Liver (tissue), 7 donors: ENCODE measurements at regions not wholly inside any gene's neighbourhood (a gene's known extent, or its start where the extent isn't known, plus 50 kb on each side); places are given as distances from the start of the nearest gene placed in this dataset.

ENCODE experiments used
- DNase-seq: peaks from one replicate; pipeline ENCODE4 v3.0.0-alpha.2; 2017; ENCODE audit warnings: low spot score
- H3K27ac ChIP-seq, 2 donors: one replicate each; pipeline ENCODE4 v1.7.0; 2013; ENCODE audit warnings: inconsistent platforms in 2 of 2, low read length in 2 of 2, control low read depth in 1 of 2, low read depth in 1 of 2, mild to moderate bottlenecking in 1 of 2
- H3K27me3 ChIP-seq, 4 donors: one replicate each; pipeline versions ENCODE4 v1.6.1 to v1.7.0; 2013; ENCODE audit warnings: low read length in 3 of 4, inconsistent platforms in 1 of 4, mild to moderate bottlenecking in 1 of 4, moderate library complexity in 1 of 4; ENCODE audit not compliant: control insufficient read depth in 4 of 4, insufficient read depth in 4 of 4
- H3K36me3 ChIP-seq, 4 donors: one replicate each; pipeline versions ENCODE4 v1.6.1 to v1.7.0; 2013; ENCODE audit warnings: low read length in 3 of 4, mild to moderate bottlenecking in 3 of 4, low read depth in 1 of 4, moderate library complexity in 1 of 4; ENCODE audit not compliant: control insufficient read depth in 4 of 4, insufficient read depth in 3 of 4
- H3K4me1 ChIP-seq, 4 donors: one replicate each; pipeline versions ENCODE4 v1.6.1 to v1.7.0; 2013; ENCODE audit warnings: low read length in 3 of 4, mild to moderate bottlenecking in 3 of 4, moderate library complexity in 1 of 4; ENCODE audit not compliant: control insufficient read depth in 4 of 4, insufficient read depth in 4 of 4
- H3K4me3 ChIP-seq, 3 donors: one replicate each; pipeline versions ENCODE4 v1.6.1 to v1.7.0; 2013; ENCODE audit warnings: low read length in 3 of 3, control low read depth in 1 of 3, low read depth in 1 of 3, mild to moderate bottlenecking in 1 of 3
- H3K9ac ChIP-seq, 2 donors: one replicate each; pipeline ENCODE4 v1.7.0; 2013; ENCODE audit warnings: low read length in 2 of 2, mild to moderate bottlenecking in 2 of 2, moderate library complexity in 2 of 2, control low read depth in 1 of 2, low read depth in 1 of 2
- H3K9me3 ChIP-seq, 4 donors: one replicate each; pipeline versions ENCODE4 v1.6.1 to v1.7.0; 2013; ENCODE audit warnings: low read length in 3 of 4; ENCODE audit not compliant: control insufficient read depth in 4 of 4
- ATF3 ChIP-seq: IDR thresholded peaks from 2 replicates; pipeline ENCODE4 v1.6.1; 2016; ENCODE audit warnings: antibody characterized with exemption
- EGR1 ChIP-seq, 2 donors: IDR thresholded peaks; 2 replicates each; pipeline ENCODE4 v1.6.1; 2016 to 2018; ENCODE audit warnings: antibody characterized with exemption in 2 of 2, low read depth in 2 of 2
- FOXA1 ChIP-seq: IDR thresholded peaks from 2 replicates; pipeline ENCODE4 v1.6.1; 2016; ENCODE audit warnings: antibody characterized with exemption
- FOXA2 ChIP-seq: IDR thresholded peaks from 2 replicates; pipeline ENCODE4 v1.6.1; 2016; ENCODE audit warnings: antibody characterized with exemption
- GABPA ChIP-seq, 2 donors: IDR thresholded peaks in 1 of 2; conservative IDR thresholded peaks in 1 of 2; 2 replicates each; pipeline ENCODE4 v1.6.1; 2016; ENCODE audit warnings: antibody characterized with exemption in 2 of 2, mild to moderate bottlenecking in 1 of 2, moderate library complexity in 1 of 2
- HNF4A ChIP-seq, 2 donors: conservative IDR thresholded peaks; 2 replicates each; pipeline ENCODE4 v1.6.1; 2016; ENCODE audit warnings: antibody characterized with exemption in 2 of 2, mild to moderate bottlenecking in 2 of 2
- HNF4G ChIP-seq: IDR thresholded peaks from 2 replicates; pipeline ENCODE4 v1.6.1; 2016; ENCODE audit warnings: antibody characterized with exemption
- JUND ChIP-seq, 2 donors: IDR thresholded peaks; 2 replicates each; pipeline ENCODE4 v1.6.1; 2016; ENCODE audit warnings: antibody characterized with exemption in 2 of 2
- MAX ChIP-seq: IDR thresholded peaks from 2 replicates; pipeline ENCODE4 v1.6.1; 2016; ENCODE audit warnings: antibody characterized with exemption
- NR2F2 ChIP-seq: IDR thresholded peaks from 2 replicates; pipeline ENCODE4 v1.6.1; 2016; ENCODE audit warnings: antibody characterized with exemption
- RAD21 ChIP-seq, 2 donors: IDR thresholded peaks; 2 replicates each; pipeline ENCODE4 v1.6.1; 2016; ENCODE audit warnings: antibody characterized with exemption in 2 of 2, mild to moderate bottlenecking in 2 of 2
- SP1 ChIP-seq: IDR thresholded peaks from 2 replicates; pipeline ENCODE4 v1.6.1; 2018; ENCODE audit warnings: antibody characterized with exemption, mild to moderate bottlenecking
- TAF1 ChIP-seq: conservative IDR thresholded peaks from 2 replicates; pipeline ENCODE4 v1.6.1; 2016; ENCODE audit warnings: antibody characterized with exemption, mild to moderate bottlenecking
- YY1 ChIP-seq: IDR thresholded peaks from 2 replicates; pipeline ENCODE4 v1.6.1; 2016; ENCODE audit warnings: antibody characterized with exemption, mild to moderate bottlenecking
- WGBS: extraction: QIAGEN DNeasy Blood & Tissue Kit; methylation state at CpG from one replicate; pipeline ENCODE4 v1.1.7; 2013; 5-methylcytosine and 5-hydroxymethylcytosine counted together
- TF ChIP-seq, protein P1 (sequence below): IDR thresholded peaks from 2 replicates; pipeline ENCODE4 v1.6.1; 2016; ENCODE audit warnings: antibody characterized with exemption
- donor health status: healthy.
- donor health status: healthy.
- donor health status: healthy.
- donor health status: healthy.

- no peak overlapping the region for H3K27ac ChIP-seq
- 88% methylated on average over 4 of the region's 4 CpGs for WGBS
- H3K4me1 ChIP-seq: peaks cover 4 to 22% (median 13%) of the 10 kb centered on the region in 4 donors
- no peak for DNase-seq
- TF ChIP-seq NR2F2 (no peak), HNF4G (no peak), FOXA2 (no peak), JUND (IDR thresholded peaks at IDR 0.05) (no peak), EGR1 (IDR thresholded peaks at IDR 0.05; ENCODE audit: low read depth in 2 of 2) (no peak), RAD21 (IDR thresholded peaks at IDR 0.05) (no peak)
- TF ChIP-seq, protein P1, sequence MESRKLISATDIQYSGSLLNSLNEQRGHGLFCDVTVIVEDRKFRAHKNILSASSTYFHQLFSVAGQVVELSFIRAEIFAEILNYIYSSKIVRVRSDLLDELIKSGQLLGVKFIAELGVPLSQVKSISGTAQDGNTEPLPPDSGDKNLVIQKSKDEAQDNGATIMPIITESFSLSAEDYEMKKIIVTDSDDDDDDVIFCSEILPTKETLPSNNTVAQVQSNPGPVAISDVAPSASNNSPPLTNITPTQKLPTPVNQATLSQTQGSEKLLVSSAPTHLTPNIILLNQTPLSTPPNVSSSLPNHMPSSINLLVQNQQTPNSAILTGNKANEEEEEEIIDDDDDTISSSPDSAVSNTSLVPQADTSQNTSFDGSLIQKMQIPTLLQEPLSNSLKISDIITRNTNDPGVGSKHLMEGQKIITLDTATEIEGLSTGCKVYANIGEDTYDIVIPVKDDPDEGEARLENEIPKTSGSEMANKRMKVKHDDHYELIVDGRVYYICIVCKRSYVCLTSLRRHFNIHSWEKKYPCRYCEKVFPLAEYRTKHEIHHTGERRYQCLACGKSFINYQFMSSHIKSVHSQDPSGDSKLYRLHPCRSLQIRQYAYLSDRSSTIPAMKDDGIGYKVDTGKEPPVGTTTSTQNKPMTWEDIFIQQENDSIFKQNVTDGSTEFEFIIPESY: no peak
- H3K9ac ChIP-seq: no peak overlapping the region
- H3K36me3 ChIP-seq: no peaks in the 10 kb centered on the region
- no peaks in the 10 kb centered on the region for H3K9me3 ChIP-seq
- H3K27me3 ChIP-seq: no peaks in the 10 kb centered on the region
- no peak overlapping the region for H3K4me3 ChIP-seq
Observed at GRCh38 chr2:38213619-38214167, 137.7 kb upstream of the CYP1B1 start.

DNA sequence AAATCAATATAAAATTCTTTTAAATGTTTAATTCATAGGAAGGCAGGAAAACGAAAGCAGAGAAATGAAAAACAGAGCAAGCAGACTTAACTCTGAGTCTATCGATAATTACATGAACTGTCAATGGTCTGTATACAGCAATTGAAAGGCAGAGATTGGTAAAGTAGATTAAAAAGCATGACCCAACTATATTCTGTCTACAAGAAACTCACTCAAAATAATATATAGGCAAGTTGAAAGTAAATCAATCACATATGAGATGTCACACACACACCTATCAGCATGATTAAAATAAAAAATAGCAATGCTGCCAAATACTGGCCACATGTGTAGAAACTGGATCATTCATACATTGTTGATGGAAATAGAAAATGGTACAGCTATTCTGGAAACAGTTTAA is 136.4 kb upstream of the CYP1B1 start:
- 97% methylated on average over 2 of the region's 2 CpGs for WGBS
- no peak overlapping the region for H3K4me3 ChIP-seq
- no peak for TF ChIP-seq JUND (IDR thresholded peaks at IDR 0.05)
- TF ChIP-seq RAD21 (IDR thresholded peaks at IDR 0.05): no peak
- TF ChIP-seq, protein P1: no peak
- no peak for TF ChIP-seq TAF1
- TF ChIP-seq NR2F2: no peak
- TF ChIP-seq HNF4A (conservative IDR thresholded peaks at IDR 0.05): no peak
- TF ChIP-seq FOXA2: no peak
- no peak for TF ChIP-seq GABPA (IDR thresholded peaks at IDR 0.05 in 1 of 2, conservative IDR thresholded peaks at IDR 0.05 in 1 of 2)
- TF ChIP-seq SP1: no peak
- TF ChIP-seq ATF3: no peak
- TF ChIP-seq FOXA1: no peak
- TF ChIP-seq MAX: no peak
- no peak for TF ChIP-seq HNF4G
- TF ChIP-seq YY1: no peak
- H3K36me3 ChIP-seq: no peaks in the 10 kb centered on the region
- no peaks in the 10 kb centered on the region for H3K27me3 ChIP-seq
- no peak for DNase-seq
- no peak overlapping the region for H3K9ac ChIP-seq
- no peak overlapping the region for H3K27ac ChIP-seq
- no peaks in the 10 kb centered on the region for H3K9me3 ChIP-seq
- H3K4me1 ChIP-seq: peaks cover 4 to 15% (median 10%) of the 10 kb centered on the region in 4 donors

- no peaks in the 10 kb centered on the region for H3K4me1 ChIP-seq
- no peak overlapping the region for H3K9ac ChIP-seq
- no peaks in the 10 kb centered on the region for H3K36me3 ChIP-seq
- WGBS: 98% methylated on average over 1 of the region's 1 CpG
- H3K9me3 ChIP-seq: no peaks in the 10 kb centered on the region
- H3K27me3 ChIP-seq: no peaks in the 10 kb centered on the region
- H3K4me3 ChIP-seq: no peak overlapping the region
- no peak for DNase-seq
- H3K27ac ChIP-seq: no peak overlapping the region
- no peak for TF ChIP-seq RAD21 (IDR thresholded peaks at IDR 0.05)
- TF ChIP-seq EGR1 (IDR thresholded peaks at IDR 0.05; ENCODE audit: low read depth in 2 of 2): no peak
- TF ChIP-seq SP1: no peak
- no peak for TF ChIP-seq YY1
Observed at GRCh38 chr2:38207168-38207567, 131.2 kb upstream of the CYP1B1 start.
